Pancreas (tissue), 10 donors: ENCODE measurements at regions not wholly inside any gene's neighbourhood (a gene's known extent, or its start where the extent isn't known, plus 50 kb on each side); places are given as distances from the start of the nearest gene placed in this dataset.

Experiments used
- ATAC-seq, 4 donors: fragments of 200-7000 bp; cut with Tn5 transposase; one replicate each; pipeline versions ENCODE4 v1.8.0 to v1.9.1; 2020; ENCODE audit warnings: mild to moderate bottlenecking in 4 of 4, moderate library complexity in 4 of 4
- DNase-seq, 6 donors: peaks; one replicate each; pipeline ENCODE4 v3.0.0-alpha.2; 2020
- FAIRE-seq: peaks from 2 replicates; lab custom pipeline; 2012; peaks lifted over from hg19 to GRCh38; lab: Jason Lieb, UNC
- H3K27ac ChIP-seq, 4 donors: fragments of 200-600 bp; sonication (generic); 1 replicate in 3 of 4; 2 replicates in 1 of 4; pipeline versions ENCODE4 v1.5.0 to v1.8.0; 2020
- H3K27me3 ChIP-seq, 4 donors: fragments of 200-600 bp; one replicate each; pipeline ENCODE4 v1.8.0; 2021
- H3K36me3 ChIP-seq, 3 donors: fragments of 200-600 bp; sonication (generic) in 1 of 3; one replicate each; pipeline versions ENCODE4 v1.5.0 to v1.8.0; 2020 to 2021
- H3K4me1 ChIP-seq, 3 donors: fragments of 200-600 bp; one replicate each; pipeline ENCODE4 v1.8.0; 2021
- H3K4me3 ChIP-seq, 4 donors: fragments of 200-600 bp; sonication (generic) in 2 of 4; one replicate each; pipeline versions ENCODE4 v1.5.0 to v1.8.0; 2020 to 2021
- H3K9me3 ChIP-seq, 4 donors: fragments of 200-600 bp; one replicate each; pipeline ENCODE4 v1.8.0; 2021
- WGBS, 2 donors: extraction: QIAGEN DNeasy Blood & Tissue Kit; methylation state at CpG; one replicate each; pipeline ENCODE4 v1.1.7; 2013; 5-methylcytosine and 5-hydroxymethylcytosine counted together
- intact Hi-C, 3 donors: fragments of 100-400 bp; cut with DNase I; formaldehyde crosslinking; loops; one replicate each; pipeline versions ENCODE4 v1.11.1 to v1.14.2; 2022
- TF ChIP-seq, protein P1 (sequence below), 4 donors: fragments of 200-600 bp; sonication (generic) in 3 of 4; IDR thresholded peaks; one replicate each; pipeline versions ENCODE4 v1.5.0 to v1.8.0; 2021; ENCODE audit warnings: antibody characterized with exemption in 4 of 4
- donor health status: healthy with polysubstance abuse.
- donor health status: DM: no; HTN: no; CAD: no; lungs with moderate emphysema.
- donor health status: DM: no; HTN: no; CAD: no.
- donor health status: control.
- donor health status: control.
- donor health status: Bipolar disorder and iron deficiency.
- donor health status: DM: yes; HTN: yes; CAD: no.
- donor health status: DM: no; HTN: no; CAD: no.
- donor health status: DM: no; HTN: no; CAD: no.
- donor health status: DM: yes; HTN: yes; CAD: no.

GRCh38 chr7:20862554-20862953, 75.9 kb upstream of the SP8 start:
- FAIRE-seq: no peak
- H3K27me3 ChIP-seq: peaks cover 0 to 4% (median 0%) of the 10 kb centered on the region in 4 donors
- no peaks in the 10 kb centered on the region for H3K36me3 ChIP-seq
- TF ChIP-seq, protein P1, sequence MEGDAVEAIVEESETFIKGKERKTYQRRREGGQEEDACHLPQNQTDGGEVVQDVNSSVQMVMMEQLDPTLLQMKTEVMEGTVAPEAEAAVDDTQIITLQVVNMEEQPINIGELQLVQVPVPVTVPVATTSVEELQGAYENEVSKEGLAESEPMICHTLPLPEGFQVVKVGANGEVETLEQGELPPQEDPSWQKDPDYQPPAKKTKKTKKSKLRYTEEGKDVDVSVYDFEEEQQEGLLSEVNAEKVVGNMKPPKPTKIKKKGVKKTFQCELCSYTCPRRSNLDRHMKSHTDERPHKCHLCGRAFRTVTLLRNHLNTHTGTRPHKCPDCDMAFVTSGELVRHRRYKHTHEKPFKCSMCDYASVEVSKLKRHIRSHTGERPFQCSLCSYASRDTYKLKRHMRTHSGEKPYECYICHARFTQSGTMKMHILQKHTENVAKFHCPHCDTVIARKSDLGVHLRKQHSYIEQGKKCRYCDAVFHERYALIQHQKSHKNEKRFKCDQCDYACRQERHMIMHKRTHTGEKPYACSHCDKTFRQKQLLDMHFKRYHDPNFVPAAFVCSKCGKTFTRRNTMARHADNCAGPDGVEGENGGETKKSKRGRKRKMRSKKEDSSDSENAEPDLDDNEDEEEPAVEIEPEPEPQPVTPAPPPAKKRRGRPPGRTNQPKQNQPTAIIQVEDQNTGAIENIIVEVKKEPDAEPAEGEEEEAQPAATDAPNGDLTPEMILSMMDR (IDR thresholded peaks at IDR 0.05): no peak
- H3K9me3 ChIP-seq: no peaks in the 10 kb centered on the region
- DNase-seq: no peak
- ATAC-seq: no peak
- WGBS, 2 donors: 35 to 41% methylated on average over 4 of the region's 4 CpGs
- no peak overlapping the region for H3K27ac ChIP-seq
- H3K4me3 ChIP-seq: no peak overlapping the region
- H3K4me1 ChIP-seq: no peaks in the 10 kb centered on the region
- intact Hi-C loops: no loop called here

- no peak for FAIRE-seq
- ATAC-seq: no peak
- 71 to 83% methylated on average over 3 of the region's 3 CpGs for WGBS, 2 donors
- H3K27ac ChIP-seq: no peak overlapping the region
- intact Hi-C loops: no loop called here
- peaks cover 0 to 4% (median 0%) of the 10 kb centered on the region in 4 donors for H3K27me3 ChIP-seq
- TF ChIP-seq, protein P1 (IDR thresholded peaks at IDR 0.05): no peak
- H3K9me3 ChIP-seq: no peaks in the 10 kb centered on the region
- H3K4me3 ChIP-seq: no peak overlapping the region
- no peak for DNase-seq
- no peaks in the 10 kb centered on the region for H3K36me3 ChIP-seq
- no peaks in the 10 kb centered on the region for H3K4me1 ChIP-seq
Measured at GRCh38 chr7:20864221-20864620, 77.5 kb upstream of the SP8 start.

DNA sequence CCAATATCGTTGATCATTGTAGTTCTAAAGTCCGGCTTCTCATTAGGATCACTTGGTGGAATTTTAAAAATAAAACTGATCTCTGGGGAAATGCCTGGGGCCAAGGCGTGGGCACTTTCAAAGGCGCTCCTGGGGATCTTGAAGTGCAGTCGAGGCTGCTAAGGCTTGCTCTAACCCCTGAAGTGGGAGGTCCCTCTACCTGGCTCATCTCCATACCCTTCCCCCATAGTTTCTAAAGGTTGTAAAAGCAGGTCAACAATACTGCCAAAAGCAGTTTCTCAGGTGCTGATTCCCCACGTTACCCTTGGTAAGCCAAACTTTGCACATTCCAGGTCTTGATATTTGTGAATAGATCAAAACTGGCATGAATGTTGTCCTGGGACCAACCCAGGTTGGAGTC, 79.0 kb upstream of the SP8 start:
- H3K4me1 ChIP-seq: no peaks in the 10 kb centered on the region
- WGBS, 2 donors: 60 to 70% methylated on average over 6 of the region's 6 CpGs
- intact Hi-C loops: no loop called here
- H3K9me3 ChIP-seq: no peaks in the 10 kb centered on the region
- H3K4me3 ChIP-seq: no peak overlapping the region
- no peaks in the 10 kb centered on the region for H3K36me3 ChIP-seq
- DNase-seq (no peak), ATAC-seq (no peak), FAIRE-seq (no peak)
- TF ChIP-seq, protein P1 (IDR thresholded peaks at IDR 0.05): no peak
- peaks cover 0 to 4% (median 0%) of the 10 kb centered on the region in 4 donors for H3K27me3 ChIP-seq
- no peak overlapping the region for H3K27ac ChIP-seq

- 85 to 96% methylated on average over 2 of the region's 2 CpGs for WGBS, 2 donors
Measured at GRCh38 chr7:20870977-20871376, 84.3 kb upstream of the SP8 start.

DNA sequence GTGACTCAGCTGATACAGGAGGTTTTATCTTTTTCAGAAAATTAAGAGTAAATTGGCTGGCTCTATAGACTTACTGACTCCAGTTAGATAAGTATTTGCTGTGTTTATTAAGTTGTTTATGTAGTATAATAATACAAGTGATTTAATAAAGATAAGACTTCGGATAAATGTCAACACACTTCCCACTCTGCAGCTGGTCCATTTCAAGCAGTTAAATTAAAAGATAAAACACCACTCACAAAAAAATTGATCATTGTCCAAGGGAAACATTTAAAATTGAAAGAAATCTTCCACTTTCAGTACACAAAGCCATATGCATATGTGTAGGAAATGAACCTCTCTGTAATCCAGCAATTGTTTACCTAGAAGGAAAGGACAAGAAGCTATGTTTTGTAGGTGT, 106.1 kb upstream of the SP8 start:
- H3K4me3 ChIP-seq: no peak overlapping the region
- H3K9me3 ChIP-seq: no peaks in the 10 kb centered on the region
- TF ChIP-seq, protein P1 (IDR thresholded peaks at IDR 0.05): no peak
- no peaks in the 10 kb centered on the region for H3K4me1 ChIP-seq
- no peaks in the 10 kb centered on the region for H3K27me3 ChIP-seq
- H3K36me3 ChIP-seq: no peaks in the 10 kb centered on the region
- no peak for DNase-seq
- no peak overlapping the region for H3K27ac ChIP-seq
- intact Hi-C loops: no loop called here
- ATAC-seq: no peak
- no peak for FAIRE-seq
- 2 to 10% methylated on average over 1 of the region's 1 CpG for WGBS, 2 donors

More at GRCh38 chr7:20870977-20871376, 84.3 kb upstream of the SP8 start:
- H3K36me3 ChIP-seq: no peaks in the 10 kb centered on the region
- DNase-seq: no peak
- no peak overlapping the region for H3K4me3 ChIP-seq
- no peak overlapping the region for H3K27ac ChIP-seq
- H3K4me1 ChIP-seq: no peaks in the 10 kb centered on the region
- H3K9me3 ChIP-seq: no peaks in the 10 kb centered on the region
- intact Hi-C loops: no loop called here
- peaks cover 0 to under 1% (median 0%) of the 10 kb centered on the region in 4 donors for H3K27me3 ChIP-seq
- no peak for FAIRE-seq
- TF ChIP-seq, protein P1 (IDR thresholded peaks at IDR 0.05): no peak
- ATAC-seq: no peak
